Astrocyte (in vitro differentiated cells and primary cell): ENCODE measurements at regions not wholly inside any gene's neighbourhood (a gene's known extent, or its start where the extent isn't known, plus 50 kb on each side); places are given as distances from the start of the nearest gene placed in this dataset.
"Not testable (repeated sequence)": the region's sequence is repeated elsewhere in the genome, so short reads cannot be mapped to it uniquely, and the experiment has no call there.

Source experiments
- DNase-seq: peaks from one replicate; pipeline ENCODE4 v3.0.0-alpha.2; 2010; ENCODE audit warnings: low read depth
- FAIRE-seq: peaks from 2 replicates; lab custom pipeline; 2011; peaks lifted over from hg19 to GRCh38; lab: Jason Lieb, UNC
- H2AFZ ChIP-seq: 2 replicates; pipeline ENCODE4 v1.6.0; 2012; ENCODE audit warnings: low read depth, low read length, inconsistent platforms
- H3K27ac ChIP-seq: 2 replicates; pipeline ENCODE4 v1.5.1; 2011; ENCODE audit warnings: low read depth, low read length, inconsistent platforms
- H3K27me3 ChIP-seq: 2 replicates; pipeline ENCODE4 v1.6.0; 2011; ENCODE audit warnings: low read length, inconsistent platforms; ENCODE audit not compliant: insufficient read depth
- H3K36me3 ChIP-seq: 2 replicates; pipeline ENCODE4 v1.5.1; 2011; ENCODE audit warnings: low read length, inconsistent platforms; ENCODE audit not compliant: insufficient read depth
- H3K4me1 ChIP-seq: 2 replicates; pipeline ENCODE4 v1.5.1; 2011; ENCODE audit warnings: low read length, inconsistent platforms; ENCODE audit not compliant: insufficient read depth
- H3K4me2 ChIP-seq: 2 replicates; pipeline ENCODE4 v1.6.0; 2012; ENCODE audit warnings: low read length, inconsistent platforms
- H3K4me3 ChIP-seq: 2 replicates; pipeline ENCODE4 v1.5.1; 2011; ENCODE audit warnings: low read depth, mild to moderate bottlenecking, low read length, inconsistent platforms; ENCODE audit not compliant: insufficient read depth
- H3K79me2 ChIP-seq: 2 replicates; pipeline ENCODE4 v1.6.0; 2012; ENCODE audit warnings: mild to moderate bottlenecking, low read length, inconsistent platforms; ENCODE audit not compliant: insufficient read depth
- H3K9ac ChIP-seq: 2 replicates; pipeline ENCODE4 v1.6.0; 2012; ENCODE audit warnings: mild to moderate bottlenecking, low read length, inconsistent platforms
- H3K9me3 ChIP-seq: 2 replicates; pipeline ENCODE4 v1.5.1; 2012; ENCODE audit warnings: low read depth, mild to moderate bottlenecking, low read length, inconsistent platforms; ENCODE audit not compliant: insufficient read depth
- H4K20me1 ChIP-seq: 2 replicates; pipeline ENCODE4 v1.6.0; 2012; ENCODE audit warnings: low read length, inconsistent platforms; ENCODE audit not compliant: insufficient read depth
- H3K27ac Mint-ChIP-seq: one replicate; pipeline ENCODE4 v1.8.0; 2021; ENCODE audit warnings: mild to moderate bottlenecking, mixed read lengths; ENCODE audit not compliant: unreplicated experiment
- H3K27me3 Mint-ChIP-seq: one replicate; pipeline ENCODE4 v1.8.0; 2021; ENCODE audit warnings: low read depth, mixed read lengths; ENCODE audit not compliant: unreplicated experiment
- H3K36me3 Mint-ChIP-seq: one replicate; pipeline ENCODE4 v1.8.0; 2021; ENCODE audit warnings: low read depth, mixed read lengths; ENCODE audit not compliant: unreplicated experiment
- H3K4me1 Mint-ChIP-seq: one replicate; pipeline ENCODE4 v1.8.0; 2021; ENCODE audit warnings: low read depth, mixed read lengths; ENCODE audit not compliant: unreplicated experiment
- H3K4me3 Mint-ChIP-seq: one replicate; pipeline ENCODE4 v1.8.0; 2021; ENCODE audit warnings: mild to moderate bottlenecking, moderate library complexity, mixed read lengths; ENCODE audit not compliant: unreplicated experiment
- H3K9me3 Mint-ChIP-seq: one replicate; pipeline ENCODE4 v1.8.0; 2021; ENCODE audit warnings: mild to moderate bottlenecking, mixed read lengths; ENCODE audit not compliant: unreplicated experiment
- EZH2 ChIP-seq: IDR thresholded peaks from 2 replicates; pipeline ENCODE4 v1.6.1; 2012; ENCODE audit warnings: mild to moderate bottlenecking, low read length, inconsistent platforms; ENCODE audit not compliant: insufficient read depth
- TF ChIP-seq, protein P1 (sequence below): IDR thresholded peaks from 2 replicates; pipeline ENCODE4 v1.5.1; 2011; ENCODE audit warnings: low read depth, mild to moderate bottlenecking, inconsistent platforms, low read length, moderate library complexity; ENCODE audit not compliant: insufficient read depth

DNA sequence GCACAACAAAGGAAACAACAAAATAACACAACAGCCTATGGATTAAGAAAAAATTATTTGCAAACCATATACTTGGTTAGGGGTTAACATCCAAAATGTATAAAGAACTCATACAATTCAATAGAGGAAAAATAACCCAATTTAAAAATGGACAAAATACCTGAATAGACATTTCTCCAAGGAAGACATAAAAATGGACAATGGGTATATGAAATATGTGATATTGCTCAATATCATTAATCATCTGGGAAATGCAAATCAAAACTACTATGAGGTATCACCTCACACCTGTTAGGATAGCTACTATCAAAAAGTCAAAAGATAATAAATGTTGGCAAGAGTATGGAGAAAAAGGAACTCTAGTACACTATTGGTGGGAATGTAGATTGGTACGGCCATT is 71.0 kb upstream of the THRB start:
- Histone ChIP-seq H3K4me1 (no peaks in the 10 kb centered on the region), H3K4me3 (no peak overlapping the region), H3K36me3 (no peaks in the 10 kb centered on the region), H3K9me3 (no peaks in the 10 kb centered on the region), H3K27me3 (no peaks in the 10 kb centered on the region), H2AFZ (no peak overlapping the region), H3K9ac (no peak overlapping the region), H3K4me2 (no peak overlapping the region), H3K79me2 (no peaks in the 10 kb centered on the region), H4K20me1 (no peaks in the 10 kb centered on the region), H3K27ac (no peak overlapping the region)
- TF ChIP-seq, protein P1, sequence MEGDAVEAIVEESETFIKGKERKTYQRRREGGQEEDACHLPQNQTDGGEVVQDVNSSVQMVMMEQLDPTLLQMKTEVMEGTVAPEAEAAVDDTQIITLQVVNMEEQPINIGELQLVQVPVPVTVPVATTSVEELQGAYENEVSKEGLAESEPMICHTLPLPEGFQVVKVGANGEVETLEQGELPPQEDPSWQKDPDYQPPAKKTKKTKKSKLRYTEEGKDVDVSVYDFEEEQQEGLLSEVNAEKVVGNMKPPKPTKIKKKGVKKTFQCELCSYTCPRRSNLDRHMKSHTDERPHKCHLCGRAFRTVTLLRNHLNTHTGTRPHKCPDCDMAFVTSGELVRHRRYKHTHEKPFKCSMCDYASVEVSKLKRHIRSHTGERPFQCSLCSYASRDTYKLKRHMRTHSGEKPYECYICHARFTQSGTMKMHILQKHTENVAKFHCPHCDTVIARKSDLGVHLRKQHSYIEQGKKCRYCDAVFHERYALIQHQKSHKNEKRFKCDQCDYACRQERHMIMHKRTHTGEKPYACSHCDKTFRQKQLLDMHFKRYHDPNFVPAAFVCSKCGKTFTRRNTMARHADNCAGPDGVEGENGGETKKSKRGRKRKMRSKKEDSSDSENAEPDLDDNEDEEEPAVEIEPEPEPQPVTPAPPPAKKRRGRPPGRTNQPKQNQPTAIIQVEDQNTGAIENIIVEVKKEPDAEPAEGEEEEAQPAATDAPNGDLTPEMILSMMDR: no peak
- no peak for TF ChIP-seq EZH2
- DNase-seq (no peak), FAIRE-seq (no peak)
- Mint-ChIP-seq H3K9me3 (peaks cover 10% of the 10 kb centered on the region), H3K4me1 (peaks cover 8% of the 10 kb centered on the region), H3K4me3 (no peak overlapping the region), H3K27me3 (peaks cover 2% of the 10 kb centered on the region), H3K27ac (no peak overlapping the region), H3K36me3 (no peaks in the 10 kb centered on the region)

DNA sequence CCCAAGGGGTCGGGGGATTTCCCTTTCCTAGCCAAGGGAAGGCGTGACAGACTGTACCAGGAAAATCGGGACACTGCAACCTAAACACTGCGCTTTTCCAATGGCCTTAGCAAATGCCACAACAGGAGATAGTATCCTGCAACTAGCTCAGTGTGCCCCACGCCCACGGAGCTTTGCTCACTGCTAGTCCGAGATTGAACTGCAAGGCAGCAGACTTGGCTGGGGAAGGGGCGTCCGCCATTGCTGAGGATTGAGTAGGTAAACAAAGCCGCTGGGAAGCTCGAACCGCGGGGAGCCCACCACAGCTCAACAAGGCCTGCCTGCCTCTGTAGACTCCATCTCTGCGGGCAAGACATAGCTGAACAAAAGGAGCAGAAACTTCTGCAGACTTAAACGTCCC is 72.3 kb upstream of the THRB start:
- Histone ChIP-seq H3K9ac (no peak overlapping the region), H3K27me3 (no peaks in the 10 kb centered on the region), H3K4me1 (no peaks in the 10 kb centered on the region), H3K79me2 (no peaks in the 10 kb centered on the region), H4K20me1 (no peaks in the 10 kb centered on the region), H3K4me3 (no peak overlapping the region), H3K27ac (no peak overlapping the region), H3K9me3 (no peaks in the 10 kb centered on the region), H3K4me2 (no peak overlapping the region), H3K36me3 (no peaks in the 10 kb centered on the region), H2AFZ (no peak overlapping the region)
- H3K36me3 Mint-ChIP-seq: peaks cover 2% of the 10 kb centered on the region
- no peak overlapping the region for H3K27ac Mint-ChIP-seq
- peaks cover 2% of the 10 kb centered on the region for H3K27me3 Mint-ChIP-seq
- peaks cover 8% of the 10 kb centered on the region for H3K4me1 Mint-ChIP-seq
- no peak for TF ChIP-seq EZH2
- TF ChIP-seq, protein P1: no peak
- H3K4me3 Mint-ChIP-seq: no peak overlapping the region
- FAIRE-seq: no peak
- H3K9me3 Mint-ChIP-seq: peaks cover 16% of the 10 kb centered on the region
- DNase-seq: no peak

DNA sequence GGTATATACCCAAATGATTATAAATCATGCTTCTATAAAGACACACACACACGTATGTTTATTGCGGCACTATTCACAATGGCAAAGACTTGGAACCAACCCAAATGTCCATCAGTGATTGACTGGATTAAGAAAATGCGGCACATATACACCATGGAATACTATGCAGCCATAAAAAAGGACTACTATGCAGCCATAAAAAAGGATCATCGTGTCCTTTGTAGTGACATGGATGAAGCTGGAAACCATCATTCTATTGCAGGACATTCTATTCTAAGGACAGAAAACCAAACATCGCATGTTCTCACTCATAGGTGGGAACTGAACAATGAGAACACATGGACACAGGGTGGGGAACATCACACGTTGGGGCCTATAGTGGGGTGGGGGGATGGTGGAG is 77.8 kb upstream of the THRB start:
- FAIRE-seq, H3K27me3 ChIP-seq, H3K4me1 Mint-ChIP-seq, H3K36me3 ChIP-seq, H3K4me1 ChIP-seq, H3K4me2 ChIP-seq, H3K27me3 Mint-ChIP-seq, H3K36me3 Mint-ChIP-seq, DNase-seq, H2AFZ ChIP-seq, H3K9me3 ChIP-seq, H3K27ac Mint-ChIP-seq, H3K9ac ChIP-seq, H3K4me3 ChIP-seq, H3K79me2 ChIP-seq, H3K27ac ChIP-seq, H3K4me3 Mint-ChIP-seq, H4K20me1 ChIP-seq: not testable (repeated sequence)
- peaks cover 18% of the 10 kb centered on the region for H3K9me3 Mint-ChIP-seq
